IPS DF 6.9 (cell line): ENCODE measurements at regions not wholly inside any gene's neighbourhood (a gene's known extent, or its start where the extent isn't known, plus 50 kb on each side); places are given as distances from the start of the nearest gene placed in this dataset.
"Not testable (repeated sequence)": the region's sequence is repeated elsewhere in the genome, so short reads cannot be mapped to it uniquely, and the experiment has no call there.

Experiments used
- DNase-seq: peaks from one replicate; pipeline ENCODE4 v3.0.0-alpha.2; 2013; ENCODE audit warnings: low read depth, low spot score
- H3K27ac ChIP-seq: one replicate; pipeline ENCODE4 v1.5.1; 2013; ENCODE audit warnings: low read length, control low read depth
- H3K27me3 ChIP-seq: 2 replicates; pipeline ENCODE4 v1.6.1; 2013; ENCODE audit warnings: mild to moderate bottlenecking, low read length; ENCODE audit not compliant: control insufficient read depth, insufficient read depth
- H3K36me3 ChIP-seq: 2 replicates; pipeline ENCODE4 v1.6.1; 2013; ENCODE audit warnings: low read length; ENCODE audit not compliant: control insufficient read depth, insufficient read depth
- H3K4me1 ChIP-seq: 2 replicates; pipeline ENCODE4 v1.6.1; 2013; ENCODE audit warnings: low read length; ENCODE audit not compliant: control insufficient read depth, insufficient read depth
- H3K4me3 ChIP-seq: 2 replicates; pipeline ENCODE4 v1.5.1; 2013; ENCODE audit warnings: mild to moderate bottlenecking, low read length
- H3K9me3 ChIP-seq: 2 replicates; pipeline ENCODE4 v1.6.1; 2013; ENCODE audit warnings: low read length, inconsistent platforms; ENCODE audit not compliant: control insufficient read depth, insufficient read depth
- WGBS: extraction: QIAGEN DNeasy Blood & Tissue Kit; methylation state at CpG from one replicate; pipeline ENCODE4 v1.1.7; 2013; ENCODE audit warnings: mixed read lengths, missing lambda C conversion rate; ENCODE audit not compliant: insufficient read length, insufficient coverage; 5-methylcytosine and 5-hydroxymethylcytosine counted together

GRCh38 chr21:38097789-38098188, 159.0 kb upstream of the KCNJ15 start:
- DNase-seq, result no peak
- H3K9me3 ChIP-seq, result no peaks in the 10 kb centered on the region
- no peaks in the 10 kb centered on the region for H3K27me3 ChIP-seq
- H3K36me3 ChIP-seq, result no peaks in the 10 kb centered on the region
- H3K4me1 ChIP-seq, result no peaks in the 10 kb centered on the region
- no peak overlapping the region for H3K27ac ChIP-seq
- no peak overlapping the region for H3K4me3 ChIP-seq

GRCh38 chr21:38112219-38112789, 144.5 kb upstream of the KCNJ15 start:
- no CpG with 5 or more reads among the region's 3 CpGs for WGBS
- Histone ChIP-seq H3K4me3 (no peak overlapping the region), H3K36me3 (no peaks in the 10 kb centered on the region), H3K27ac (no peak overlapping the region), H3K4me1 (no peaks in the 10 kb centered on the region), H3K27me3 (no peaks in the 10 kb centered on the region), H3K9me3 (no peaks in the 10 kb centered on the region)
- no peak for DNase-seq

GRCh38 chr21:38114717-38115333, 142.0 kb upstream of the KCNJ15 start:
- H3K27me3 ChIP-seq, result no peaks in the 10 kb centered on the region
- no peaks in the 10 kb centered on the region for H3K4me1 ChIP-seq
- H3K4me3 ChIP-seq, result no peak overlapping the region
- H3K27ac ChIP-seq, result no peak overlapping the region
- H3K36me3 ChIP-seq, result no peaks in the 10 kb centered on the region
- no peak for DNase-seq
- WGBS, result 100% methylated on average over 1 of the region's 2 CpGs
- H3K9me3 ChIP-seq, result no peaks in the 10 kb centered on the region

DNA sequence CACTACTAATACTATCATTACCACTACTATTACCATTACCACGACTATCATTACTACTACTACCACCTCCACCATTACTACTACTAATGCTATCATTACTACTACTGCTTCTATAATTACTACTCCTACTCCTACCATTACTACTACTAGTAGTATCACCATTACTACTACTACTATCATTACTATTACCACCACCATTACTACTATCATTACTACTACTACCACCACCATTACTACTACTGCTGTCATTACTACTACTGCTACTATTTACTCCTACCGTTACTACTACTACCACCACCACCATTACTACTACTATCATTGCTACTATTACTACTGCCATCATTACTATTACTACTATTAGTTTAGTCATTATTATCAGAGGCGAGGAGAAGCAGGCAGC, 140.9 kb upstream of the KCNJ15 start:
- WGBS, result 100% methylated on average over 1 of the region's 3 CpGs
- DNase-seq, result no peak
- H3K36me3 ChIP-seq, result no peaks in the 10 kb centered on the region
- H3K4me3 ChIP-seq, result no peak overlapping the region
- no peaks in the 10 kb centered on the region for H3K27me3 ChIP-seq
- no peaks in the 10 kb centered on the region for H3K9me3 ChIP-seq
- no peak overlapping the region for H3K27ac ChIP-seq
- no peaks in the 10 kb centered on the region for H3K4me1 ChIP-seq

DNA sequence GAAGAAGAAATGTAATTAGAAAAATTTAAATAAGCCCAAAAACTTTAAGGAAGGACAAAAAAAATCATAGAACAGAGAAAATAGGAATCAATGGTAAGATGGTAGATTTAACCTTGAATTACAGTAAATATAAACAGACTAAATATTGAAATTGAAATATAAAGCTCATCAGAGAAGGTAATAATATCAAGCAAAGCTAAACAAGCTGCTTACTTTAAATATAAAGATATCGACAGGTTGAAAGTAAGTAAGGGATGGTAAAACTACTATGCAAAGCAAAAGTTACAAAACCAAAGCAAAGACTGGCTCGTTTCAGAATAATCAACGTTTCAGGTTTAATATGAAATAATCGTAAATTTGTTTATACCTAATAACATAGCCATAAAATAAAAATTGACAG, 137.0 kb upstream of the KCNJ15 start:
- Histone ChIP-seq H3K4me1 (no peaks in the 10 kb centered on the region), H3K36me3 (no peaks in the 10 kb centered on the region), H3K27me3 (no peaks in the 10 kb centered on the region), H3K9me3 (no peaks in the 10 kb centered on the region), H3K27ac (no peak overlapping the region), H3K4me3 (no peak overlapping the region)
- no peak for DNase-seq
- no CpG with 5 or more reads among the region's 4 CpGs for WGBS

GRCh38 chr21:38120679-38120983, 136.2 kb upstream of the KCNJ15 start:
- not testable (repeated sequence) for H3K27ac ChIP-seq, H3K36me3 ChIP-seq, H3K4me1 ChIP-seq, DNase-seq, H3K4me3 ChIP-seq, H3K9me3 ChIP-seq, H3K27me3 ChIP-seq
- no CpG with 5 or more reads among the region's 6 CpGs for WGBS

GRCh38 chr21:38120984-38121855, 135.6 kb upstream of the KCNJ15 start:
- Histone ChIP-seq H3K4me1 (no peaks in the 10 kb centered on the region), H3K4me3 (no peak overlapping the region), H3K27ac (no peak overlapping the region), H3K27me3 (no peaks in the 10 kb centered on the region), H3K9me3 (no peaks in the 10 kb centered on the region), H3K36me3 (no peaks in the 10 kb centered on the region)
- WGBS, result no CpG with 5 or more reads among the region's 32 CpGs
- no peak for DNase-seq

DNA sequence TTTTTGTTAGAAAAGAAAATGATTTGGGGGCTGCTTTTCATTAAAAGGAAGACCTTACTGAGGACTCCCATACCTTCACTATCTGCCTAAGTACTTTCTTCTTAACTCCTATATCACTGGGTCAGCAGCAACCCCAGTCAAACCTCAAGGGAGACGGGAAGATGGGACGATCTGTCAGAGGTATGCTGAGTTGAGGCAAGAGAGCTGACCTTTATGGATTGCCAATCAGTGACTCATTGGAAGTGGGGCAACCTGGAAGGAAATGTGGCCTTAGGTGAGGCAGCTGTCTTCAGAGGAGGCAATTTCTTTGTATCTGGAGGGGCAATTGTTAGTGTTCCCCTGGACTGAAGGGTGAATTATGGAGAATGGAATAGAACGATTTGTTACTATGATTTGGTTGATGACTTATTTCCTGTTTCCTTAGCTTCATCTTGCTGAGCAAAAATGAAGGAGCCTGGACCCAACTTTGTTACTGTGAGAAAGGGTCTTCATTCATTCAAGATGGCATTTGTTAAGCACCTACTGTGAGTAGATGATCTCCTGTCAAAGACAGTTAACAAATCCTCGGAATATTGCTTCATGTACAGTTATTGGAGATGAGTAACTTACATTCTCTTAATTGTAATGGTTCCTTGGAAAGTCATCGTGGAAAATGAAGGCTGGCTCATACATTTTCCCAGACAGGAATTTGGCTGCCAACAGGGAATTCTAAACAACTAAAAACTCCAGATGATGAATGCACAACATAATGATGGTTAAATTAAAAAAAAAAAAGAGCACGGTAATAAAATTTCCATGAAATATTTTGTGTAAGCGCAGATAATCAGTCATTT, 134.7 kb upstream of the KCNJ15 start:
- H3K27me3 ChIP-seq, result no peaks in the 10 kb centered on the region
- H3K27ac ChIP-seq, result no peak overlapping the region
- no peak overlapping the region for H3K4me3 ChIP-seq
- H3K9me3 ChIP-seq, result no peaks in the 10 kb centered on the region
- no CpG with 5 or more reads among the region's 7 CpGs for whole genome bisulfite sequencing
- no peaks in the 10 kb centered on the region for H3K36me3 ChIP-seq
- H3K4me1 ChIP-seq, result no peaks in the 10 kb centered on the region
- DNase-seq, result no peak

DNA sequence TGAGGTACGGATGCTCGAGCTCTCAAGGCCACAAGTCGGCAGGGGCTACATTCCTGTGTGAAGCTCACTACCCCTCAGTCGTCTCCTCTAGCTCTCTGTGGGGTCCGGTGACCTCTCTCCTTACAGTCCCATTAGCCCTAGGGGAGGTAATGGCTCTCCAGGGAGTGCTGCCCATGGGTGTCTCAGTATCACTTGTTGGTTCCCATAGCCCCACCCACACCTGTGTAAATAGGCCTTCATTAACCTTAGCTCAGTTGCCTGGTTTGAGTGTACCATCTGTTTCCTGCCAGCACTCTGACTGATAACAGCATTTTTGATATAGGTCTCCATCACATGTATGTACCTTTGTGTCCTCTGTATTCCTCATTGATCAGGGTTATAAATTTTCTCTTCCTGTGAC, 133.2 kb upstream of the KCNJ15 start:
- Histone ChIP-seq H3K27me3 (no peaks in the 10 kb centered on the region), H3K4me1 (no peaks in the 10 kb centered on the region), H3K9me3 (no peaks in the 10 kb centered on the region), H3K27ac (no peak overlapping the region), H3K4me3 (no peak overlapping the region), H3K36me3 (no peaks in the 10 kb centered on the region)
- no peak for DNase-seq
- no CpG with 5 or more reads among the region's 5 CpGs for WGBS

GRCh38 chr21:38126666-38127303, 130.0 kb upstream of the KCNJ15 start:
- Histone ChIP-seq H3K9me3 (no peaks in the 10 kb centered on the region), H3K27ac (no peak overlapping the region), H3K27me3 (no peaks in the 10 kb centered on the region), H3K4me3 (no peak overlapping the region), H3K36me3 (no peaks in the 10 kb centered on the region), H3K4me1 (no peaks in the 10 kb centered on the region)
- peak; percentile 33 for DNase-seq
- WGBS, result no CpG with 5 or more reads among the region's 8 CpGs
